SK-N-SH (cell line): ENCODE measurements at regions not wholly inside any gene's neighbourhood (a gene's known extent, or its start where the extent isn't known, plus 50 kb on each side); places are given as distances from the start of the nearest gene placed in this dataset.

Experiments
- CTCF ChIA-PET: fragments of 300-600, 350-600 bp; formaldehyde crosslinking; extraction: SDS; loops from one replicate; lab custom pipeline; 2021; lab: Yijun Ruan, JAX
- POLR2A ChIA-PET: fragments of 350-600 bp; sonication (Branson Sonifier 250); formaldehyde crosslinking; extraction: SDS; loops from one replicate; lab custom pipeline; 2020; ENCODE audit warnings: antibody characterized with exemption, inconsistent platforms; lab: Yijun Ruan, JAX
- DNase-seq: peaks from one replicate; pipeline ENCODE4 v3.0.0; 2012
- H2AFZ ChIP-seq: fragments of 200-600 bp; sonication (generic); 2 replicates; pipeline ENCODE4 v1.8.1; 2016; ENCODE audit warnings: antibody characterized with exemption, mild to moderate bottlenecking, low read depth
- H3F3A ChIP-seq: fragments of 200-600 bp; sonication (generic); replicated peaks from 2 replicates; pipeline ENCODE3; 2016; ENCODE audit warnings: antibody characterized with exemption, mild to moderate bottlenecking; ENCODE audit not compliant: insufficient read depth
- H3K27ac ChIP-seq, 2 experiments: fragments of 200-500 bp in 1 of 2; fragments of 200-600 bp in 1 of 2; sonication (Bioruptor generic) in 1 of 2; sonication (generic), shearing (Covaris generic) in 1 of 2; 2 replicates each; pipeline versions ENCODE4 v1.5.1 to v1.6.1; 2014 to 2016; ENCODE audit warnings: low read depth in 2 of 2, inconsistent platforms in 1 of 2, low read length in 1 of 2, mild to moderate bottlenecking in 1 of 2, mixed read lengths in 1 of 2
- H3K27me3 ChIP-seq: fragments of 200-600 bp; sonication (generic), shearing (Covaris generic); 2 replicates; pipeline ENCODE4 v1.6.1; 2016; ENCODE audit warnings: mixed run types; ENCODE audit not compliant: insufficient read depth
- H3K36me3 ChIP-seq, 2 experiments: fragments of 200-500 bp in 1 of 2; fragments of 200-600 bp in 1 of 2; sonication (Bioruptor generic) in 1 of 2; sonication (generic) in 1 of 2; replicated peaks in 1 of 2; 2 replicates each; pipeline versions ENCODE3 to v1.5.1; 2014 to 2016; ENCODE audit warnings: low read length in 1 of 2, mild to moderate bottlenecking in 1 of 2; ENCODE audit not compliant: insufficient read depth in 2 of 2, control insufficient read depth in 1 of 2
- H3K4me1 ChIP-seq, 2 experiments: fragments of 200-500 bp in 1 of 2; fragments of 200-600 bp in 1 of 2; sonication (Bioruptor generic) in 1 of 2; sonication (generic), shearing (Covaris generic) in 1 of 2; 2 replicates each; pipeline versions ENCODE4 v1.5.1 to v1.6.1; 2014 to 2016; ENCODE audit warnings: low read depth in 1 of 2, low read length in 1 of 2, mixed run types in 1 of 2; ENCODE audit not compliant: insufficient read depth in 2 of 2, control insufficient read depth in 1 of 2
- H3K4me2 ChIP-seq: fragments of 200-600 bp; sonication (generic), shearing (Covaris generic); 2 replicates; pipeline ENCODE4 v1.6.1; 2017; ENCODE audit warnings: mixed run types
- H3K4me3 ChIP-seq, 2 experiments: fragments of 200-500 bp in 1 of 2; fragments of 200-600 bp in 1 of 2; sonication (Bioruptor generic) in 1 of 2; sonication (generic), shearing (Covaris generic) in 1 of 2; 2 replicates each; pipeline versions ENCODE4 v1.5.1 to v1.8.1; 2014 to 2016; ENCODE audit warnings: low read depth in 2 of 2, inconsistent platforms in 1 of 2, low read length in 1 of 2, mild to moderate bottlenecking in 1 of 2, mixed read lengths in 1 of 2, moderate library complexity in 1 of 2
- H3K79me2 ChIP-seq: fragments of 200-600 bp; sonication (generic); 2 replicates; pipeline ENCODE4 v1.8.1; 2017; ENCODE audit warnings: mild to moderate bottlenecking; ENCODE audit not compliant: insufficient read depth
- H3K9ac ChIP-seq: fragments of 200-600 bp; sonication (generic); 2 replicates; pipeline ENCODE4 v1.6.1; 2017; ENCODE audit warnings: mixed run types
- H3K9me2 ChIP-seq: fragments of 200-600 bp; sonication (generic); 2 replicates; pipeline ENCODE4 v1.6.1; 2017; ENCODE audit warnings: mixed run types
- H3K9me3 ChIP-seq: fragments of 200-600 bp; sonication (generic); 2 replicates; pipeline ENCODE4 v1.6.1; 2017; ENCODE audit warnings: mixed run types, mild to moderate bottlenecking, moderate library complexity
- H4K20me1 ChIP-seq: fragments of 200-600 bp; sonication (generic); 2 replicates; pipeline ENCODE4 v1.6.1; 2017; ENCODE audit warnings: mild to moderate bottlenecking, mixed run types; ENCODE audit not compliant: insufficient read depth
- CTCF ChIP-seq: fragments of 200-600 bp; sonication (generic); IDR thresholded peaks from 2 replicates; pipeline ENCODE4 v1.6.1; 2017; ENCODE audit warnings: antibody characterized with exemption, mild to moderate bottlenecking, moderate library complexity
- ELF1 ChIP-seq: IDR thresholded peaks from 2 replicates; pipeline ENCODE4 v1.4.0; 2012
- FOXJ3 ChIP-seq: sonication (generic); formaldehyde crosslinking; IDR thresholded peaks from 2 replicates; pipeline ENCODE4 v1.5.1; 2020; ENCODE audit warnings: mild to moderate bottlenecking, missing genetic modification reagents
- GABPA ChIP-seq: IDR thresholded peaks from 2 replicates; pipeline ENCODE4 v1.4.0; 2012; ENCODE audit warnings: low read depth, mild to moderate bottlenecking
- MXI1 ChIP-seq: IDR thresholded peaks from 2 replicates; pipeline ENCODE4 v1.6.1; 2012; ENCODE audit warnings: mild to moderate bottlenecking, low read depth, low read length, improper control_type of control experiment
- NFIC ChIP-seq: IDR thresholded peaks from 2 replicates; pipeline ENCODE4 v1.4.0; 2012; ENCODE audit warnings: borderline replicate concordance
- PBX3 ChIP-seq: IDR thresholded peaks from 2 replicates; pipeline ENCODE4; 2012
- REST ChIP-seq: IDR thresholded peaks from 2 replicates; pipeline ENCODE4 v1.6.1; 2012; ENCODE audit warnings: mild to moderate bottlenecking, low read depth, low read length, moderate library complexity
- TCF12 ChIP-seq: IDR thresholded peaks from 2 replicates; pipeline ENCODE4 v1.4.0; 2012
- ZBTB33 ChIP-seq: IDR thresholded peaks from 2 replicates; pipeline ENCODE4 v1.4.0; 2012; ENCODE audit warnings: low read depth, borderline replicate concordance
- WGBS: methylation state at CpG from one replicate; pipeline ENCODE4 v1.1.6; 2017; ENCODE audit warnings: low lambda C conversion rate; 5-methylcytosine and 5-hydroxymethylcytosine counted together

GRCh38 chrX:22396408-22396807, 123.7 kb downstream of the CBLL2 start (continued):
- TF ChIP-seq REST (no peak), GABPA (no peak), PBX3 (no peak)
- TF ChIP-seq, all 33 proteins: peak for 0

GRCh38 chrX:22397566-22397965, 124.9 kb downstream of the CBLL2 start:
- no peaks in the 10 kb centered on the region for H3F3A ChIP-seq
- H3K27me3 ChIP-seq = no peaks in the 10 kb centered on the region
- no peak for DNase-seq
- H3K79me2 ChIP-seq = no peaks in the 10 kb centered on the region
- H3K9me2 ChIP-seq = no peaks in the 10 kb centered on the region
- H3K4me3 ChIP-seq = no peak overlapping the region
- ChIA-PET POLR2A (no interaction called here), CTCF (no interaction called here)
- no peak overlapping the region for H3K4me2 ChIP-seq
- H4K20me1 ChIP-seq = no peaks in the 10 kb centered on the region
- 0 out of 4 replicates have a peak, but pooled peaks cover 0 to 4% of the 10 kb centered on the region in 2 experiments for H3K4me1 ChIP-seq
- no peak overlapping the region for H2AFZ ChIP-seq
- no peaks in the 10 kb centered on the region for H3K9me3 ChIP-seq
- H3K36me3 ChIP-seq = no peaks in the 10 kb centered on the region
- WGBS = 32% methylated on average over 1 of the region's 1 CpG
- no peak overlapping the region for H3K27ac ChIP-seq
- TF ChIP-seq TCF12 = no peak
- no peak for TF ChIP-seq NFIC
- TF ChIP-seq PBX3 = no peak
- TF ChIP-seq FOXJ3 = no peak
- TF ChIP-seq CTCF = no peak
- TF ChIP-seq GABPA = no peak
- TF ChIP-seq ELF1 = no peak
- no peak for TF ChIP-seq MXI1
- no peak for TF ChIP-seq ZBTB33
- TF ChIP-seq, all 33 proteins: peak for 0
- H3K9ac ChIP-seq = no peak overlapping the region
